Dermis microvascular lymphatic vessel endothelial cell (primary cell): ENCODE measurements at regions not wholly inside any gene's neighbourhood (a gene's known extent, or its start where the extent isn't known, plus 50 kb on each side); places are given as distances from the start of the nearest gene placed in this dataset.

Source experiments
- DNase-seq, 2 donors: peaks; one replicate each; pipeline versions ENCODE4 v3.0.0 to v3.0.0-alpha.2; 2010; ENCODE audit warnings: low read depth in 2 of 2

GRCh38 chr14:87879389-87879788 is 113.6 kb downstream of the GALC start:
- no peak for DNase-seq

- DNase-seq = no peak
Measured at GRCh38 chr14:87878959-87879358, 114.0 kb downstream of the GALC start.

GRCh38 chr14:87877877-87878276 is 115.1 kb downstream of the GALC start:
- no peak for DNase-seq

- DNase-seq = peak; percentile 9 to 41
Measured at GRCh38 chr14:87874676-87875075, 118.3 kb downstream of the GALC start.

- DNase-seq = peak; percentile 18 to 56
Measured at GRCh38 chr14:87873741-87874140, 119.2 kb downstream of the GALC start.

DNA sequence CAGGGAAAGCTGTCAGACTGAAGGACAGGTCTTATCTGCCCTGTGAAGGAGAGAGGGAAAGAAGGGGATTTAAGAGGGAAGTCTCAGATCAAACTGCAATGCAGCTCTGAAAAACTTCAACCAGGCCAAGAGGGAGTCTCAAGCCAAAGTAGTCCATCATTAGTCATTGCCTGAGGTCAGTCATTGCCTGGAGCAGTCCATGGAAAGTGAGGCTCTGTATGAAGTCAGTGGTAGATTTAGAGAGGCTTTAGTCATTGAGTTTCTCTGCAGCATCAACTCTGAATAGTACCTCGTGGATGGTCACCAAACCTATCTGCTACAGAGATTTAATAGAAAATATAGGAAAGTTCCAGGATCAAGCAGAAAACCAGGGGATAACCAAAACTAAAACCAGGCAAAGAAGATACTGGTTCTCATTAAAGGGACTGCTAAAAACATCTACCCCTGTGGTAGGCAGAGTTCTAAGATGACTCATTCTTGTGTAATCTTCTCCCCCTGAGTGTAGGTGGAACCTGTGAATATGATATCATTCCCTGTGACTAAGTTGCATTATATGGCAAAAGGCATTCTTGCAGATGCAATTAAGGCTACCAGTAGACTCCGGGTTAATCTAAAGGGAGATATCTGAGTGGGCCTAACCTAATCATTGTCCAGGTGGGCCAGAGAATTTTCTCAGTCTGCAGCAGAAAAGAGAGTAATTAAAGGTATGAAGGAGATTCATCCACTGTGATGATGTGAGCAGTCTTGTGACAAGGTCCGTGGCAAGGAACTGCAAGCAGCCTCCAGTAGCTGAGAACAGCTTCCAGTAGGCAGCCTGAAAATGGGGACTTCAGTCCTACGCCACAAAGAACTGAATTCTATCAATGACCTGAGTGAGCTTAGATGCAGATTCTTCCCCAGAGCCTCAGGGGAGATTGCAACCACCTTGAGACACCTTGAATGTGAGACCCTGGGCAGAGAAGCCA is 123.1 kb downstream of the GALC start:
- DNase-seq = peak in 1 of 2 donors; percentile 15

DNA sequence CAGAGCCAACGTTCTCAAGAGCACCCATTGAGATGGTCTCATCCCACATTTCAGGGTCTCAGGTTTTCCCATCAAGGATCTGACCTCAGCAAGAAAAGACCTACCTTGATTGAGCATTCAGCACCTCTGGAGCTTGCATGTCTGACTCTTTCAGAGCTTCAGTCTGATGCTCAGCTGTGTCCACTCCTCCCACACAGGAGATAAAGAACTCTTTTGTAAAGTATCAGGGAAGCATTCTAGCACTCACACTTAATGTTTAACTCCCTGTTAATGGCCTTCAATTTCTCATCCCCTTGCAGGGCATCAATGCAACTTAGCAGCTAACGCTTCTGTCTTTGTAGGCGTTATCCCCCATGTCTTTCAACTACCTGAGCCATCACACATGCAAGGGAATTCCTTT is 124.1 kb downstream of the GALC start:
- DNase-seq = no peak

DNA sequence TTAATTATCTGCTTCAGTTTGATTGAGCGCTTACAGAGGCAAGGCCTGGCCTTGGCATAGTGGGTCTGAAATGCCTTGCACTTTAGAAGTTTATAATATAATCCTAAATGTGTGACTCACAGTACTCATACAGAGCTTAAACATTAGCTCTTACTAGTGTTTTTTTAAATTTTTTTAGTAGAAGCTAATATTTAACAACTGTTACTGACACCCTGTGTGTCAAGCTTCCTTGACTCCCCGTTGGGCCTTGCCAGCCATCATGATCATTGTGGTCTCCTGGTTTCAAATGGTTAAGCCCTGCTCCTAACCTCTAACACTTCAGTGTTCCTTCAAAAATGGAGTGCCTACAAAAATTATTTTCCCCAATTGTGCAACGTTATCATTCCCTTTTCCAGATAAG is 126.9 kb downstream of the GALC start:
- DNase-seq = no peak

DNA sequence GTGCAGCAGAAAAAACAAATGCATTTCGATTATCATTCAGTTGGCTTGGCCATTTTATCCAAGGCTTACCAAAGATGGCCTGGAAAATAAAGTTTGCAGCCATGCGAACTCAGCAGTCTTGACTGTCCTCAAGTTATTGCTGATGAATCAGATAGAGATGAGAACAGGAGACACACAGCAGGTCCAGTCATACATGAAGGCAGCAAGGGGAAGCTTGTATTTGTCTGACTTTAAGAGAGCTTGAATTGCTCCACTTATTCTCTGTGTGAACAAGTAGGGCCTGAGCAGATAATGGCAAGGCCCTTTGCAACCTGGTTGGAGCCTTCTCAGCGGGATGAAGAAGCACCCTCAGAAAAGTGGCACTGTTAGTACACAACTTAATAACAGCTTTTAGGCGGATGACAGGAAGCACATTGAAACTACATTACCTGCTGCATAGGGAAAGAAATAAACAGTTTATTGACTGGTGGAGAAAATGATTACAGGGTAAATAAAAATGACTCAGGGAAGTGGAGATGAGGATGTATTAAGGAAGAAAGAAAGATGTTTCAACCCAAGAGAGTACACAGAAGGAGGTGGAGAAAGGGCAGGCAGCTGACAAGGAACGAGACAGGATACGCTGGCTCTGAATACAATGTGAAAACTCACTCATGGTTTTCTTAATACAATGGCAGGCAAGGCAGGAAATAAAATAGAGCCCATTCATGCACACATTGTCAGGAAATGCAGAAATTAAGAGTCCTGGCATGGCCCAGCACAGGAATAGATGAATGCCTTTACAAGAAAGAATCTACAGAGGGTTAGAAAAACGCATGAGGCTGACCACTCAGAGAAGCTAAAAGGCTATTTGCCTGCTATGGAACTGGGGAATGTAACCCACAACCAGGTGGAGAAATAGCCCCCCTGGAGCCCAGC is 128.4 kb downstream of the GALC start:
- DNase-seq = peak in 1 of 2 donors; percentile 51

GRCh38 chr14:87863047-87863446 is 129.9 kb downstream of the GALC start:
- no peak for DNase-seq

DNA sequence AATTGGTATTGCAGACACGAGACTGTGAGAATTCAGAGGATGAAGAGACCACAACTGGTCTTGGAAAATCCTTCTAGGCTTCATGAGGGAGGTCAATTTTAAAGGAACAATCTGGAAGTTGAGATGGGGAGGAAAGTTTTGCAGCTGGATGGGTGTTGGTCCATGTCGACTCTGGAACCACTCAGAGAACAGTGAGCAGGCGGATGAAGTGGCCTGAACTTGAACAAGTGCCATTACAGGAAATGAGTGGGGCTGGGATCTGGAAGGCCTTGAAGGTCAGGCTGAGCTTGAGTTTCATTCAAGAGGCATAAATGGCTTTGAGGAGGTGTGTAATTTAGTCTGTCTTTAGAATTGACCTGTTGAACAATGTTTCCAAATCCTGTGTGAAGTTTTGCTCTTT is 140.9 kb downstream of the GALC start:
- no peak for DNase-seq

GRCh38 chr14:87851190-87851589 is 141.8 kb downstream of the GALC start:
- no peak for DNase-seq

- DNase-seq = no peak
Measured at GRCh38 chr14:87847216-87847755, 145.7 kb downstream of the GALC start.

DNA sequence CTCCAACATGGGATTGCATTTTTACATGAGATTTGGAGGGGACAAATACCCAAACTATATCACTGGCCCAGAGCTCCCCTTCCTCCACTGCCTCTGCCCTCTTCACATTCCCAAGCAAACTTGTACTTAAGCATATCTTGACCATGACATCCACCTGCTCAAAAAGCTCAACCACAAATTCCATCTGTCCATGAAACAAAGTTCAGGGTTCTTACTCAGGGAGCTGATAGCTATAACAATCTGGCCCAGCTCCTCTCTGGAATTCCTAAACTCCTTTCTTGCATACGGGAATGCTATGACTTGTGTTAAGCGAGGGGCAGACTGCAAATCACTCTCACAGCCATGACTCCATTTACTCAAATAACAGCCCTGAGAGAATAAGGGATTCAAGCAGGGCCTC is 152.1 kb downstream of the GALC start:
- no peak for DNase-seq

DNA sequence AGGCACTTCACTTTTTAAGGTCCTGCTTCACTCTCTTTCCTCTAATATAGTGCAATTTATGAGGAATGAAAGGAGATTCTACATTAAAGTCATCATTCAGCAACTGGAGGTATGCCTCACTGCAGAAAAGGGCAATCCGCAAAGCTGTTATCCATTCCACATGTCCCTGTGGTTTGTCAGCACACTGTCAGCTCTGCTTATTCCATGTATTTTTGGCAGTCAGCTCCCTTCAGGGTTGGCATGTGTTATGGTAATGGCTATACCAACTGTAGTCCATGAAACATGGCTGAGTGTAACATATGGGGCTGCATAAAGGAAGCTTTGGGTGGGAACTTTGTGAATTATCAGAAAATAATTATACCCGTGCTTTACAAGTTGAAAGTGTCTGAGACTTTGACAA is 154.1 kb downstream of the GALC start:
- no peak for DNase-seq

DNA sequence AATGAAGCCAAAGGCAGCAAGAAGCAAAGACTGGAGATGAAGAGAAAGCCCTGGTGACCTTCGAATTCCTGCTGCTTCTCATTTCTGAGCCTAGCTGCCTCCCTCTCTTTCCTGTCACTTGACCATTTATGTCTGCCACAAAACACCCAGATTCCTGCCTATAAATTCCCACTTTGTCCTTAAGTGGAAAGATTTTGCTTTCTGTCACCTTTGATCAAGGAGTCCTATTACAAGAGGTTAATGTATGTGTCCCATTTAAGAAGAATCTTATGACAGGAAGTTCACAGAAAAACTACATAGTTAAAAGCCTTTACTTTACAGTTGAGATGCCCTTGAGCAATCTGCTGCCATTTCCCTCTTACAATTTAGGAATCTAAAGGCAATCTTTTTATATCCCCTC is 155.7 kb downstream of the GALC start:
- DNase-seq = no peak

- no peak for DNase-seq
Measured at GRCh38 chr14:87834594-87834993, 158.4 kb downstream of the GALC start.

DNA sequence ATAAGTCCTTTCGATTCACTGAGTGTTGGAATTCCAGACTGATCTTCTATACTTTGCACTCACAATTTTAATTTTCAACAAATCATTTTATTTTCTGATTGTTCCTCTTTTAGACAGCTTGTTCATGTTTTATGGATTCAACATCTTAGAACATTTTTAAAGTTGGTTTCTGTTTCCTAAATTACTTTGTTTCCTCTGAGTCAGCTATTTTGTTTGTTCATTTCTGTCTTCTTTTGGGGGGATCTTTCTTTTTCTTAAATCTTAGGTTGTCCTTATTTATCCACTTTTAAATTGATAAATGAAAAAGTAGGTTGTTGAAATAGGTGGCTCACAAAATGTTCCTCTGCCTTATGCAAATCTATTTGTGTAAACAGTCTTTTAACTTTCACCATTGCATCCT is 160.0 kb downstream of the GALC start:
- DNase-seq = no peak

- DNase-seq = no peak
Measured at GRCh38 chr14:87830443-87831096, 162.4 kb downstream of the GALC start.

DNA sequence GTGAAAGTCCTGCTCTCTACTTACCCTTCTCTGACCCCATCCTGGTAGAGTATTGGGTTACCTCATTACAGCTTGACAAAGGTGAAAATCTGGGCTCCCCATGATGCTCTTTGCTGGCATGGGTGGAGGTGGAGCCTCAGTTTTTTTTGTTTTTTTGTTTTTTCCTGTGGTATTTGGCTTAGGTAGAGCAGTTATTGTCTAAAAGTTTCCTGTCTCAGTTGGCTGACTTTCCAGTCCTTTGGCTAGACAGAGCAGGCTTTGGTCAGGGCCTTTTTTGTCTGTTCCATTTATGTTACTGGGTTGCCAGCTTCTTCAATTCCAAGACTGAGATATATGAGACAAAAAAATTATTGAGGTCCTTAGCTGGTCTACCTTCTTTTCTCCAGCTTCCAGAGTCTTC is 163.4 kb downstream of the GALC start:
- no peak for DNase-seq

- no peak for DNase-seq
Measured at GRCh38 chr14:87824266-87824665, 168.7 kb downstream of the GALC start.

DNA sequence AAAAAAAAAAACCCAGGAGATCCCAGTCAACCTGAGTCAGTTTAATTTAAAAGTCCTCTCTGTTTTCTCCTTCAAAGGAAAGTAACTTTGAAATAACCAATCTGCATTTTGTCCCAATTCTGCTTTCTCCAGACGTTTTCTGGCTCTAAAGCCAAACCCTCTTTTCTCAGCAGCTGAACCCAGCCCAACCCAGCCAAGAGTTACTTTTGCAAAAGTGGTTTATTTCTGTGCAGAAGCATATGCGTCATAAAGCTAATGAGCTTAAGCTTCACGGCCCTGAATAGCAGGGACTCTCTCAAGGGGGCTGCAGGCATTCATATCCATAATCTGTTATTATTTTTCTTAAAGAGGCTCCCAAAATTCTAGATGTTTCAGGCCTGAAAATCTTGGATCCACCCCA is 176.6 kb downstream of the GALC start:
- no peak for DNase-seq
